ENCODE measurements at regions not wholly inside any gene's neighbourhood (a gene's known extent, or its start where the extent isn't known, plus 50 kb on each side); places are given as distances from the start of the nearest gene placed in this dataset.
A peak's percentile ranks its signal among the peaks of the same experiment; 100 is the strongest.

- DNase-seq, result no peak
These were observed 898.3 kb upstream of the NEGR1 start for GRCh38 chr1:73180397-73181189.

DNA sequence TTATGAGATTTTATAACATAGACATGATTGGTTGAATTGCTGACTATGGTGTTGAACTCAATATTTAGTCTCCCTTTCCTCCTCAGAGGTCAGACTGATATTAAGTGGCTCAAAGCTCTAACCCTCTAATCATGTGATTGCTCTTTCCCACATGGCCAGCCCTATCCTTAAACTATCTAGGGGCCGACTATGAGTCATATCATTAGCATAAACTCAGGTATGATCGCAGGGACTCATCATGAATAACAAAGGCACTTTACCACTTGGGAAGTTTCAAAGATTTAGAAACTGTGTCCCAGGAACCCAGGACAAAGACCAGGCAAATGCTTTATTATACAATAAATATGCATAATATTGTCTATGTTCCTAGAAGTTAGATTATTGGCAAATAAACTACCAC, 894.6 kb upstream of the NEGR1 start:
- no peak for DNase-seq

GRCh38 chr1:73167009-73167657, 884.8 kb upstream of the NEGR1 start:
- DNase-seq, result no peak

- no peak for DNase-seq
These were observed 880.2 kb upstream of the NEGR1 start for GRCh38 chr1:73162564-73162963.

GRCh38 chr1:73161418-73161817, 879.1 kb upstream of the NEGR1 start:
- no peak for DNase-seq

- no peak for DNase-seq
These were observed 878.4 kb upstream of the NEGR1 start for GRCh38 chr1:73160759-73161158.

- peak; percentile 47 for DNase-seq
These were observed 862.0 kb upstream of the NEGR1 start for GRCh38 chr1:73144311-73144710.

DNA sequence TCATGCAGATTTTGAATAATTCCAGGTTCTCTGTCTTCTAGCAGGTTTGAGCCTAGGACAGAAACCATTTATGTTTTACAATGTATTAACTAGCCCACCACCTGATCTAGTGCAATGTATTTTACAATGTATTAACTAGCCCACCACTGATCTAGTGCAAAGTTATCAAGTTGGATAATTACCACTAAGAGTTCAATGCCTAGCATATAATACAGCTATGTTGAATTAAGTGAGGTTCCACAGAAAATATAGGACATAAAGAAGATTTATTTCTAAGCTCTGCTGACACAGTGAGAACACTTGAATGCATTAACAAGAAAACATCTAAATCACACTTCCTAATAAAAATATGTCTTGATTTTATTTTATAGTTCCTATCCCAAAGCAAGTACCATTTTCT, 854.6 kb upstream of the NEGR1 start:
- no peak for DNase-seq

- DNase-seq, result no peak
These were observed 824.6 kb upstream of the NEGR1 start for GRCh38 chr1:73106931-73107330.

- no peak for DNase-seq
These were observed 823.4 kb upstream of the NEGR1 start for GRCh38 chr1:73105755-73106154.

DNA sequence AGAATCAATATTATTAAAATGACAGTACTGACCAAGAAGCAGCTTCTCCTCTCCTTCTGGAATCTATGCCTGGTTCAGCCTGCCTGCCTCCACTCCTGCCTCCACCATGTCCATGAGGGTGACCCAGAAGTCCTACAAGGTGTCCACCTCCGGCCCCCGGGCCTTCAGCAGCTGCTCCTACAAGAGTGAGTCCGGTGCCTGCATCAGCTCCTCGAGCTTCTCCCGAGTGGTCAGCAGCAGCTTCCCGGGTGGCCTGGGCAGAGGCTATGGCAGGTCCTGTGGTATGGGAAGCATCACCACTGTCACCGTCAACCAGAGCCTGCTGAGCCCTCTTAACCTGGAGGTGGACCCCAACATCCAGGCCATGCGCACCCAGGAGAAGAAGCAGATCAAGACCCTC, 822.4 kb upstream of the NEGR1 start:
- DNase-seq, result no peak

- no peak for DNase-seq
These were observed 817.9 kb upstream of the NEGR1 start for GRCh38 chr1:73100216-73100615.

- DNase-seq, result no peak
These were observed 815.6 kb upstream of the NEGR1 start for GRCh38 chr1:73097917-73098316.

GRCh38 chr1:73096841-73097240, 814.5 kb upstream of the NEGR1 start:
- no peak for DNase-seq

GRCh38 chr1:73092383-73092782, 810.0 kb upstream of the NEGR1 start:
- no peak for DNase-seq

GRCh38 chr1:73066866-73067265, 784.5 kb upstream of the NEGR1 start:
- DNase-seq, result no peak

GRCh38 chr1:73065339-73066041, 783.2 kb upstream of the NEGR1 start:
- DNase-seq, result peak; percentile 5

GRCh38 chr1:73056826-73057225, 774.5 kb upstream of the NEGR1 start:
- no peak for DNase-seq

DNA sequence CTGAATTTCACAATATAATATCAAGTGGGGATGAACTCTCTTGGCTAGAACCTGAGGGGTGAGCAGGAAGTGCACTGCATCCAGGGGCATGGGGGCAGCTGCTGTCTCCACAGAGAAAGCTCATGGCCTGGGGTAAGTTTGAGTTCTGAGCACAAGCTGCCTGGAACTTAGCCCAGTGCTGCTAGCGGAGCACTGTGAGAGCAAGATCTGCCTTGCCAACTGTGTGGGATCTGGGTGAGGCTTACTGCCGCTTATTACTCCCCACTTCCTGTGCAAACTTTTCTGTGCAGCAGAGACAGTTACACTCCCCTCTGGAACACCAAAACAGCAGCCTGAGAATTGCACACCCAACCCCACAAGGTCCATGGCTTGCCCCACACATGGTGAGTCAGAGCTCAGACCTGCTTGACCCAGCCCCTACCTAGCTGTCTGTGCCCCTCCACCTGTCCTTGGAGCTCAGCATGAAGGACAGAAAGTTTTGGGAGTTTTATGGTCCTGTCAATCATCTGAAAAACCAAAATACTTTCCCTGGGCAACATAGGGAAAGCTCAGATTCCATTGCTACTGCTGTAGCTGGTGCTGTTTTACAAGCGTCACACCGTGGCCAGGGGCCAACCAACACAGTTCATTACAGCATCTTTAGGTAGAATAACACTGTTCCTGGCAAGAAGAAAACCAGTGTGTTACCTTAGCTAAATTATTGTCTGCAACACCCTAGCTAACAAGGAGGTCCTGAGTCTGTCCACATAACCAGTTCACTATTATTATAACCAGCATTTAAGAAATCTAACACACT, 762.1 kb upstream of the NEGR1 start:
- DNase-seq, result no peak

- no peak for DNase-seq
These were observed 760.1 kb upstream of the NEGR1 start for GRCh38 chr1:73042403-73042802.

DNA sequence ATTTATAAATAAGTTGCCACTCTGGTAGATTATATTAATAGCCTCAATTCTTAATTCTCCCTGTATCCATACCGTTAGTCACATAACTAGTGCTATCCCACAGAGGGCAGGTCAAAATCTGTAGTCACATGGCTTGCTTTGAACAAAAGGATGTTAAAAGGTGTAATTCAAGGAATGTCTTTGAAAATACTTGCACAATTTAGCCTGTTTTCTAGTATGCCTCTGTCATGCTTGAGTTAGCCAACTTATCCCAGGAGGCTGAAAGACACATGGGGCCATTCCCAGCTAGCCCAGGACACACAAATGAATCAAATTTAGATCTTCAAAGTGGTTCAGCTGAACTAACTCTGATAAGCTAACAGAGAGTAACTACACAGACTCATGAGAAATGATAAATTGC, 758.5 kb upstream of the NEGR1 start:
- DNase-seq, result no peak

DNA sequence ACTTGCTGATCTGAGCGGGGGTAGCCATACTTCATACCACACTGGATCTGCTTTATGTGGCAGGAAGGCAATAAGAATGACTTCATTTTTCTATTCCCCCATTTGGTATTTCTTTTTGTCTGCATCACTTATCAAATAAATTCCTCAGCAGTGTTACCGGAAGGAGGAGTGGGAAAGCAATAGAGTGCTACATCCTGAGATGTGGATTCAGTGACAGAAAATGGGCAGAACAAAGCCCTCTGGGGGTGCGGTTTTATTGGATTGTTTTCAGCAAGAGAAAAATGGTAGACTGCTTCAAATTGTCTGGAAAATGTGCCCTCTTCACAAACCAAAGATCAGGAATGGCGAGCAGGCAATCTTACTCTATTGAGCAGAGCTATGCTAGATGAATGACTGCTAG, 751.9 kb upstream of the NEGR1 start:
- no peak for DNase-seq

DNA sequence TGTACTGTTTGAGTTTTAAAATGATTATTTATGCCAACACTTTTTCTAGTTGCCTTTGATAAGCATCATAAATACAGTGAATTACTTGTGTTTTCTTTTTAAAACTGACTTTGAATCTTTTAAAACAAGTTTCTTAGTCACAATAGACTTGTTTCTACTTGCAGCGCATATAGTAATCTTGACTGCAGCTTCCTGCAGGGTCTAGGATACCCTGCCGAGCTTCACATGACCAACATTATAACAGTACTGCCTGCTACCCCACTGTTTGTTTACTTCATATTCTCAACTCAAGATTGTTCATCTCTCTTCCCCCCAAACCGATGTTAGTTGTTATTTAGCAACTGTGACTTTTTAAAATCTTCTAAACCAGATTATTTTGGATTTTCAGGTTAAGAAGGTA, 751.3 kb upstream of the NEGR1 start:
- DNase-seq, result no peak
